HL-60 (cell line): ENCODE measurements at regions not wholly inside any gene's neighbourhood (a gene's known extent, or its start where the extent isn't known, plus 50 kb on each side); places are given as distances from the start of the nearest gene placed in this dataset.

Experiments used
- CTCF ChIP-seq: IDR thresholded peaks from one replicate; pipeline ENCODE4 v1.5.1; 2011; ENCODE audit warnings: low read length, control low read depth, inconsistent platforms; ENCODE audit not compliant: insufficient read depth
- GABPA ChIP-seq: IDR thresholded peaks from 2 replicates; pipeline ENCODE4 v1.6.1; 2012; ENCODE audit warnings: low read depth
- REST ChIP-seq: IDR thresholded peaks from 2 replicates; pipeline ENCODE4 v1.6.1; 2012; ENCODE audit warnings: low read depth; ENCODE audit not compliant: insufficient replicate concordance

- TF ChIP-seq CTCF (no peak), REST (no peak), GABPA (no peak)
Observed at GRCh38 chr21:29242201-29242600, 56.5 kb upstream of the BACH1 start.
